GM23338 (cell line): ENCODE measurements at regions not wholly inside any gene's neighbourhood (a gene's known extent, or its start where the extent isn't known, plus 50 kb on each side); places are given as distances from the start of the nearest gene placed in this dataset.

Experiments
- CTCF ChIP-seq, 2 experiments: fragments of 200-600 bp in 1 of 2; sonication (generic) in 1 of 2; conservative IDR thresholded peaks; 2 replicates each; pipeline versions ENCODE4 v1.5.1 to v1.6.1; 2016 to 2017; ENCODE audit warnings: antibody characterized with exemption in 2 of 2, low read depth in 2 of 2, mild to moderate bottlenecking in 2 of 2, moderate library complexity in 1 of 2
- EZH2 ChIP-seq: fragments of 200-600 bp; sonication (generic); IDR thresholded peaks from one replicate; pipeline ENCODE4 v1.8.0; 2017; ENCODE audit warnings: antibody characterized with exemption, mild to moderate bottlenecking, low read depth; ENCODE audit not compliant: unreplicated experiment
- REST ChIP-seq: IDR thresholded peaks from one replicate; pipeline ENCODE4 v1.6.1; 2018; ENCODE audit warnings: antibody characterized with exemption; ENCODE audit not compliant: unreplicated experiment

GRCh38 chr2:240368781-240369331, 66.6 kb upstream of the GPC1 start:
- TF ChIP-seq CTCF (conservative IDR thresholded peaks at IDR 0.05; ENCODE audit: low read depth in 2 of 2) (no peak), REST (no peak), EZH2 (no peak)
